Keratinocyte (primary cell): ENCODE measurements at regions not wholly inside any gene's neighbourhood (a gene's known extent, or its start where the extent isn't known, plus 50 kb on each side); places are given as distances from the start of the nearest gene placed in this dataset.

ENCODE experiments used
- DNase-seq: peaks from one replicate; pipeline ENCODE4 v3.0.0-alpha.2; 2011; ENCODE audit warnings: low read depth, missing footprints, low spot score
- FAIRE-seq: peaks from 2 replicates; lab custom pipeline; 2011; peaks lifted over from hg19 to GRCh38; lab: Jason Lieb, UNC
- H2AFZ ChIP-seq: 2 replicates; pipeline ENCODE4 v1.6.0; 2012; ENCODE audit warnings: low read length, control low read depth, inconsistent platforms; ENCODE audit not compliant: control insufficient read depth
- H3K27ac ChIP-seq: 2 replicates; pipeline ENCODE4 v1.5.1; 2011; ENCODE audit warnings: low read length; ENCODE audit not compliant: control insufficient read depth, insufficient read depth
- H3K27me3 ChIP-seq: 3 replicates; pipeline ENCODE4 v1.6.0; 2011; ENCODE audit warnings: low read length; ENCODE audit not compliant: control insufficient read depth, insufficient read depth; ENCODE audit errors: extremely low read depth
- H3K36me3 ChIP-seq, 2 experiments: 2 replicates in 1 of 2; 3 replicates in 1 of 2; pipeline ENCODE4 v1.5.1; 2011; ENCODE audit warnings: low read length in 2 of 2, mild to moderate bottlenecking in 1 of 2; ENCODE audit not compliant: control insufficient read depth in 2 of 2, insufficient read depth in 2 of 2; ENCODE audit errors: extremely low read depth in 1 of 2
- H3K4me1 ChIP-seq: 3 replicates; pipeline ENCODE4 v1.5.1; 2011; ENCODE audit warnings: low read length; ENCODE audit not compliant: control insufficient read depth, insufficient read depth; ENCODE audit errors: extremely low read depth
- H3K4me2 ChIP-seq: 3 replicates; pipeline ENCODE4 v1.6.0; 2011; ENCODE audit warnings: low read depth, low read length; ENCODE audit not compliant: control insufficient read depth, insufficient read depth; ENCODE audit errors: extremely low read depth
- H3K4me3 ChIP-seq, 3 experiments: fragments of 200-600 bp in 1 of 3; sonication (generic) in 1 of 3; 2 replicates in 2 of 3; 3 replicates in 1 of 3; pipeline ENCODE4 v1.5.1; 2011 to 2016; ENCODE audit warnings: low read length in 3 of 3, mild to moderate bottlenecking in 3 of 3, control low read depth in 2 of 3, inconsistent platforms in 1 of 3, low read depth in 1 of 3, mixed read lengths in 1 of 3, mixed run types in 1 of 3, moderate library complexity in 1 of 3; ENCODE audit not compliant: control insufficient read depth in 2 of 3, insufficient read depth in 2 of 3; ENCODE audit errors: extremely low read depth in 1 of 3
- H3K79me2 ChIP-seq: 2 replicates; pipeline ENCODE4 v1.6.0; 2012; ENCODE audit warnings: low read length; ENCODE audit not compliant: control insufficient read depth, insufficient read depth
- H3K9ac ChIP-seq: 3 replicates; pipeline ENCODE4 v1.6.0; 2011; ENCODE audit warnings: low read length; ENCODE audit not compliant: control insufficient read depth, insufficient read depth; ENCODE audit errors: extremely low read depth
- H3K9me1 ChIP-seq: 3 replicates; pipeline ENCODE4 v1.6.0; 2011; ENCODE audit warnings: low read length; ENCODE audit not compliant: control insufficient read depth, insufficient read depth; ENCODE audit errors: extremely low read depth
- H3K9me3 ChIP-seq: 2 replicates; pipeline ENCODE4 v1.5.1; 2012; ENCODE audit warnings: low read depth, low read length; ENCODE audit not compliant: control insufficient read depth
- H4K20me1 ChIP-seq: 3 replicates; pipeline ENCODE4 v1.6.0; 2011; ENCODE audit warnings: low read length; ENCODE audit not compliant: control insufficient read depth, insufficient read depth; ENCODE audit errors: extremely low read depth
- EZH2 ChIP-seq: IDR thresholded peaks from one replicate; pipeline ENCODE4 v1.6.1; 2012; ENCODE audit warnings: inconsistent platforms, mild to moderate bottlenecking, low read length, moderate library complexity
- dilution Hi-C: fragments of 300-500 bp; cut with MboI; formaldehyde crosslinking; loops from one replicate; pipeline ENCODE4 v1.7.0; 2020; ENCODE audit warnings: low sequenced_read_pairs; ENCODE audit not compliant: extremely low pct_ligation_motif_present
- TF ChIP-seq, protein P1 (sequence below), 3 experiments: IDR thresholded peaks in 1 of 3; conservative IDR thresholded peaks in 1 of 3; optimal IDR thresholded peaks in 1 of 3; 2 replicates in 2 of 3; 3 replicates in 1 of 3; pipeline versions ENCODE3 to v1.5.1; 2011; ENCODE audit warnings: low read length in 3 of 3, mild to moderate bottlenecking in 3 of 3, moderate library complexity in 2 of 3, control low read depth in 1 of 3, inconsistent platforms in 1 of 3; ENCODE audit not compliant: insufficient read depth in 2 of 3; ENCODE audit errors: extremely low read depth in 1 of 3

DNA sequence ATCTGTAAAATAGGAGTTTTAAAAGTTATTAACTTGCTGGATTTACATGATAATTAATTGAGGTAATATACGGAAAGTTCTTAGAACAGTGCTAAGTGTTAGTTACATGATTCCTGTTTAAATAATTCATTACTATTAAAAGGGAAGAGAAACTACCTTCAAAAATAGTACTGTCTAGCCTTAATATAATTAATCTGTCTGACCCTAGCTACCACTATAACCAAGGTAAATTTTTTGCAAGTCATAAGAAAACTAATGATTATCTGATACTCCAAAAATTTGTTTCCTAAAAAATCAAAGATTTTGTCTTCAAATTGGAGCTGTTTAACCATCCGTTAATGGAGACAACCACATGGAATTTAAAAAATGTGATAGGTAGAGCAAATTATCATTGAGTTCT is 294.3 kb upstream of the FBXO33 start:
- H3K4me3 ChIP-seq, result no peak overlapping the region
- TF ChIP-seq EZH2, result no peak
- TF ChIP-seq, protein P1, sequence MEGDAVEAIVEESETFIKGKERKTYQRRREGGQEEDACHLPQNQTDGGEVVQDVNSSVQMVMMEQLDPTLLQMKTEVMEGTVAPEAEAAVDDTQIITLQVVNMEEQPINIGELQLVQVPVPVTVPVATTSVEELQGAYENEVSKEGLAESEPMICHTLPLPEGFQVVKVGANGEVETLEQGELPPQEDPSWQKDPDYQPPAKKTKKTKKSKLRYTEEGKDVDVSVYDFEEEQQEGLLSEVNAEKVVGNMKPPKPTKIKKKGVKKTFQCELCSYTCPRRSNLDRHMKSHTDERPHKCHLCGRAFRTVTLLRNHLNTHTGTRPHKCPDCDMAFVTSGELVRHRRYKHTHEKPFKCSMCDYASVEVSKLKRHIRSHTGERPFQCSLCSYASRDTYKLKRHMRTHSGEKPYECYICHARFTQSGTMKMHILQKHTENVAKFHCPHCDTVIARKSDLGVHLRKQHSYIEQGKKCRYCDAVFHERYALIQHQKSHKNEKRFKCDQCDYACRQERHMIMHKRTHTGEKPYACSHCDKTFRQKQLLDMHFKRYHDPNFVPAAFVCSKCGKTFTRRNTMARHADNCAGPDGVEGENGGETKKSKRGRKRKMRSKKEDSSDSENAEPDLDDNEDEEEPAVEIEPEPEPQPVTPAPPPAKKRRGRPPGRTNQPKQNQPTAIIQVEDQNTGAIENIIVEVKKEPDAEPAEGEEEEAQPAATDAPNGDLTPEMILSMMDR (optimal IDR thresholded peaks at IDR 0.05 in 1 of 3, IDR thresholded peaks at IDR 0.05 in 1 of 3, conservative IDR thresholded peaks at IDR 0.05 in 1 of 3; ENCODE audit: extremely low read depth in 1 of 3, insufficient read depth in 2 of 3, low read length in 3 of 3), result no peak
- FAIRE-seq (no peak), DNase-seq (no peak)
- H4K20me1 ChIP-seq, result no peaks in the 10 kb centered on the region
- H3K9me1 ChIP-seq, result no peaks in the 10 kb centered on the region
- no peak overlapping the region for H3K4me2 ChIP-seq
- H3K36me3 ChIP-seq, result no peaks in the 10 kb centered on the region
- H3K9ac ChIP-seq, result no peak overlapping the region
- H3K4me1 ChIP-seq, result no peaks in the 10 kb centered on the region
- dilution Hi-C loops, result no loop called here
- no peaks in the 10 kb centered on the region for H3K27me3 ChIP-seq
- no peaks in the 10 kb centered on the region for H3K9me3 ChIP-seq
- H3K27ac ChIP-seq, result no peak overlapping the region
- no peak overlapping the region for H2AFZ ChIP-seq
- no peaks in the 10 kb centered on the region for H3K79me2 ChIP-seq

DNA sequence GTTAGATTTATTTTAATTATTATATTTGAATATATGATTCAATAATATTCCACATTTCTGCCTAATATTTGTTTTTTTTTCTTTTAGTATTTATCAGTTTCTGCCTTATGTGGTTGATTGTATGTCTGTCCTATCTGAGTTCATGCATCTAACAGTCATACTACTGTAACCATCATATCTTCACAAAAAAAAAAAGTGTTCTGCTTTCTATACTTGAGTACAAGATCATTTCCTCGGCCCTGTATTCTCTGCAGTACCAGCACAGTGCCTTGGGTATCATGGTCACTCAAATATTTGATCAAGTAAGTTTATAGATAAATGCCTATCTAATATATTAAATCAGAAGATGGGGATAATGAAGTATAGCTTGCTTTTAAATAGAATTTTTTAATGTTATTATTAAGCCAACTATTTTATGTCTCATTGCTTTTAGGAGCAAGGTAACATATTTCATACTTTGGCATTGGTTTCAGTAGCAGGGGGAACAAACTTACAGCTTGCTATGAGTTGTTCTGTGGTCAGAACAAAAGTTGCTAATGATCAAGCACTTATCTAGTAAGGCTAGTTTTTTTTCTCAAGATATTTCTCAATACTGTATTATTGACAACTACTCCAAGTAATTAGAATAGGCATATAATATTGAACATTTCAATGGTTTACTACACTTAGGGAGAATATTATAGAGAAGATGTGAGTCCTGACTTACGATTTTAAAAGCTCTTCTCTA is 290.5 kb upstream of the FBXO33 start:
- FAIRE-seq, result no peak
- dilution Hi-C loops, result no loop called here
- TF ChIP-seq, protein P1 (optimal IDR thresholded peaks at IDR 0.05 in 1 of 3, IDR thresholded peaks at IDR 0.05 in 1 of 3, conservative IDR thresholded peaks at IDR 0.05 in 1 of 3; ENCODE audit: extremely low read depth in 1 of 3, insufficient read depth in 2 of 3, low read length in 3 of 3), result no peak
- TF ChIP-seq EZH2, result no peak

More for the DNA sequence above, 290.5 kb upstream of the FBXO33 start:
- no peaks in the 10 kb centered on the region for H3K27me3 ChIP-seq
- H2AFZ ChIP-seq, result no peak overlapping the region
- no peak overlapping the region for H3K4me3 ChIP-seq
- H3K27ac ChIP-seq, result no peak overlapping the region
- no peaks in the 10 kb centered on the region for H3K9me1 ChIP-seq
- H4K20me1 ChIP-seq, result no peaks in the 10 kb centered on the region
- no peak overlapping the region for H3K9ac ChIP-seq
- H3K9me3 ChIP-seq, result no peaks in the 10 kb centered on the region
- H3K4me1 ChIP-seq, result no peaks in the 10 kb centered on the region
- no peak overlapping the region for H3K4me2 ChIP-seq
- no peaks in the 10 kb centered on the region for H3K36me3 ChIP-seq
- no peaks in the 10 kb centered on the region for H3K79me2 ChIP-seq
- no peak for DNase-seq
